CD1c-positive myeloid dendritic cell (primary cell): ENCODE measurements at regions not wholly inside any gene's neighbourhood (a gene's known extent, or its start where the extent isn't known, plus 50 kb on each side); places are given as distances from the start of the nearest gene placed in this dataset.

Experiments
- DNase-seq: peaks from one replicate; pipeline ENCODE4 v3.0.0-alpha.2; 2016; ENCODE audit errors: extremely low spot score

- DNase-seq = no peak
These were observed 176.6 kb upstream of the TYRP1 start for GRCh38 chr9:12516573-12516972.

GRCh38 chr9:12538842-12539579 is 154.2 kb upstream of the TYRP1 start:
- no peak for DNase-seq

- DNase-seq = no peak
These were observed 153.6 kb upstream of the TYRP1 start for GRCh38 chr9:12539580-12539975.

GRCh38 chr9:12544700-12545099 is 148.5 kb upstream of the TYRP1 start:
- no peak for DNase-seq

- DNase-seq = no peak
These were observed 138.5 kb upstream of the TYRP1 start for GRCh38 chr9:12554636-12555035.

- DNase-seq = no peak
These were observed 126.6 kb upstream of the TYRP1 start for GRCh38 chr9:12566404-12567090.

- DNase-seq = no peak
These were observed 108.3 kb upstream of the TYRP1 start for GRCh38 chr9:12584656-12585522.

- DNase-seq = no peak
These were observed 97.8 kb upstream of the TYRP1 start for GRCh38 chr9:12595400-12595799.

GRCh38 chr9:12604164-12604821 is 88.9 kb upstream of the TYRP1 start:
- no peak for DNase-seq

GRCh38 chr9:12612211-12612770 is 80.9 kb upstream of the TYRP1 start:
- no peak for DNase-seq

GRCh38 chr9:12613071-12613470 is 80.1 kb upstream of the TYRP1 start:
- DNase-seq = no peak

- no peak for DNase-seq
These were observed 78.7 kb upstream of the TYRP1 start for GRCh38 chr9:12614488-12614887.

- no peak for DNase-seq
These were observed 74.2 kb upstream of the TYRP1 start for GRCh38 chr9:12618956-12619355.

- no peak for DNase-seq
These were observed 67.3 kb upstream of the TYRP1 start for GRCh38 chr9:12625844-12626243.

- DNase-seq = no peak
These were observed 66.1 kb upstream of the TYRP1 start for GRCh38 chr9:12627096-12627495.

- DNase-seq = no peak
These were observed 64.6 kb upstream of the TYRP1 start for GRCh38 chr9:12628546-12628945.

- no peak for DNase-seq
These were observed 64.1 kb upstream of the TYRP1 start for GRCh38 chr9:12629067-12629466.

GRCh38 chr9:12631866-12632265 is 61.3 kb upstream of the TYRP1 start:
- no peak for DNase-seq

GRCh38 chr9:12633016-12633765 is 60.0 kb upstream of the TYRP1 start:
- no peak for DNase-seq

GRCh38 chr9:12640016-12640587 is 53.1 kb upstream of the TYRP1 start:
- no peak for DNase-seq
